ENCODE measurements at regions not wholly inside any gene's neighbourhood (a gene's known extent, or its start where the extent isn't known, plus 50 kb on each side); places are given as distances from the start of the nearest gene placed in this dataset.

DNA sequence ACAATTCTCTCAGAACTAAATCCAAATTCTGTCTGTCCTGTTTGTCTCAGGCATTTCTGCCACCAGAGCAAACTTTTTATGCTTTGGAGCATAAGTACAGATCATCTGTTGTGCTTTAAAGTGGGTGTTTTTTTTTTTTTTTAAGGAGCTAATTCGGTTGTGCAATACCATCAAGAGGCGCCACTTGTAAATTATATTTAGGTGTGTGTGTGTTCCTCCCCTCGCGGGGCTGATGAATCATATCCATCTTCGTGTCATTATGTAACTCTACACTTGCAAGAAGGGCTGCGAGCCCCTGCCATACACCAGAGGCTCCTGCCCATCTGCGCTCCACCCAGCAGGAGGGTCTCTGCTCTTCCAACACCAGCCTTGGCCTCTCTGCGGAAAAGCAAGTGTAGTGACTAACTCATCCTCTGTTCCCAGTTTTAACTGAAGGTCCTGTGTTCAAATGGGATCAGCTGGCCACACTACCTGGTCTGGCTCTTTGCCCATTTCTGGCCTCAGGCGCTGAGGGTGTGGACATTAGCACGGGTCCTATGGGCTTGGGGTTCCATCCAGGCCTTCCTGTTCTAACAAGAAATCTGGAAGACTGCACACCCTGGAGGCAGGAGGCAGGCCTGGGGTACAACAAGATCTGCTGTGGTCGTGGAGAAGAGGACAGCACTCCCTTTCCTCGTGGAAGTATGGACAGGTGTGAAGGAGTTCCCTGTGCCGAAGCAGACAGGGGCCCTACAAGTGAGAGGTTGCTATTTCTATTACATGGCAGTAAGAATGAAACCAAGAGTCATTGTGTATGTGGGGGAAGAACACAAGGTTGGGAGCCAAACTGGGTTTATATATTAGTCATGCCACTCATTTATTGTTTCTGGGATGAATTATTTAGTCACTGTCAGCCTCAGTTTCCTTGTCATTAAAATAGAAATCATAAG is 96.1 kb upstream of the MBNL2 start:
- Histone ChIP-seq H4K20me1 (ENCODE audit: low read depth, low read length) (no peaks in the 10 kb centered on the region), H3F3A (ENCODE audit: insufficient read depth) (no peaks in the 10 kb centered on the region), H3K79me2 (ENCODE audit: insufficient read depth, low read length) (no peaks in the 10 kb centered on the region), H3K4me2 (ENCODE audit: low read depth, low read length, poor library complexity, severe bottlenecking) (no peak overlapping the region), H3K9me2 (replicated peaks; ENCODE audit: insufficient read depth, low read length) (no peaks in the 10 kb centered on the region), H3K9ac (ENCODE audit: low read length) (no peak overlapping the region), H3K4me3 (ENCODE audit: insufficient read depth, low read length, poor library complexity, severe bottlenecking) (no peak overlapping the region), H3K27ac (ENCODE audit: low read depth, low read length) (no peak overlapping the region), H3K36me3 (ENCODE audit: low read length) (no peaks in the 10 kb centered on the region), H2AFZ (ENCODE audit: low read depth, low read length, severe bottlenecking) (no peak overlapping the region), H3K9me3 (ENCODE audit: insufficient read depth, low read length) (no peaks in the 10 kb centered on the region), H3K27me3 (ENCODE audit: low read length) (no peaks in the 10 kb centered on the region)
- TF ChIP-seq, protein P1, sequence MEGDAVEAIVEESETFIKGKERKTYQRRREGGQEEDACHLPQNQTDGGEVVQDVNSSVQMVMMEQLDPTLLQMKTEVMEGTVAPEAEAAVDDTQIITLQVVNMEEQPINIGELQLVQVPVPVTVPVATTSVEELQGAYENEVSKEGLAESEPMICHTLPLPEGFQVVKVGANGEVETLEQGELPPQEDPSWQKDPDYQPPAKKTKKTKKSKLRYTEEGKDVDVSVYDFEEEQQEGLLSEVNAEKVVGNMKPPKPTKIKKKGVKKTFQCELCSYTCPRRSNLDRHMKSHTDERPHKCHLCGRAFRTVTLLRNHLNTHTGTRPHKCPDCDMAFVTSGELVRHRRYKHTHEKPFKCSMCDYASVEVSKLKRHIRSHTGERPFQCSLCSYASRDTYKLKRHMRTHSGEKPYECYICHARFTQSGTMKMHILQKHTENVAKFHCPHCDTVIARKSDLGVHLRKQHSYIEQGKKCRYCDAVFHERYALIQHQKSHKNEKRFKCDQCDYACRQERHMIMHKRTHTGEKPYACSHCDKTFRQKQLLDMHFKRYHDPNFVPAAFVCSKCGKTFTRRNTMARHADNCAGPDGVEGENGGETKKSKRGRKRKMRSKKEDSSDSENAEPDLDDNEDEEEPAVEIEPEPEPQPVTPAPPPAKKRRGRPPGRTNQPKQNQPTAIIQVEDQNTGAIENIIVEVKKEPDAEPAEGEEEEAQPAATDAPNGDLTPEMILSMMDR (IDR thresholded peaks at IDR 0.05; ENCODE audit: insufficient read depth, low read length, poor library complexity, severe bottlenecking), result no peak
- no peak for TF ChIP-seq EZH2phosphoT487 (conservative IDR thresholded peaks at IDR 0.05; ENCODE audit: low read length)

DNA sequence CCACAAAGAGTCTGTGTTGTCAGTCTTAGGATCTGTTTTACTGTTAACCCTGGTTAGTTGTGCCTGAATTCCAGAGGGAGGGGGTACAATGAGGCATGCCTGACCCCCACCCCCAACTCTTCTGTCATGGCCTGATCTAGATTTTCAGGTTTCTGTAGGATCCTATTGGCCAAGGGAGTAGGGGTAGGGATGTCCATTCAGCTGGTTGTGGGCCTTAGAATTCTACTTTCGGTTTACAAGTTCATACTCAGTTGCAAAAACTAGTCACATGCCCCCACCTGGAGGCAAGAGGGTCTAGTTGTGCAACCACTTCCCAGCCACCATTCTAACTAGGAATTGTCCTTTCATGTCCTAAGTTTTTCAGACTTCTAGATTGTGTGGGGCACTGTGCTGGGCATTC is 94.3 kb upstream of the MBNL2 start:
- Histone ChIP-seq H3K4me3 (ENCODE audit: insufficient read depth, low read length, poor library complexity, severe bottlenecking) (no peak overlapping the region), H3K9ac (ENCODE audit: low read length) (no peak overlapping the region), H3F3A (ENCODE audit: insufficient read depth) (no peaks in the 10 kb centered on the region), H3K27ac (ENCODE audit: low read depth, low read length) (no peak overlapping the region), H3K4me2 (ENCODE audit: low read depth, low read length, poor library complexity, severe bottlenecking) (no peak overlapping the region), H2AFZ (ENCODE audit: low read depth, low read length, severe bottlenecking) (no peak overlapping the region), H3K9me3 (ENCODE audit: insufficient read depth, low read length) (no peaks in the 10 kb centered on the region), H4K20me1 (ENCODE audit: low read depth, low read length) (no peaks in the 10 kb centered on the region), H3K27me3 (ENCODE audit: low read length) (no peaks in the 10 kb centered on the region), H3K9me2 (replicated peaks; ENCODE audit: insufficient read depth, low read length) (no peaks in the 10 kb centered on the region), H3K36me3 (ENCODE audit: low read length) (no peaks in the 10 kb centered on the region), H3K79me2 (ENCODE audit: insufficient read depth, low read length) (no peaks in the 10 kb centered on the region)
- TF ChIP-seq, protein P1 (IDR thresholded peaks at IDR 0.05; ENCODE audit: insufficient read depth, low read length, poor library complexity, severe bottlenecking), result no peak
- TF ChIP-seq EZH2phosphoT487 (conservative IDR thresholded peaks at IDR 0.05; ENCODE audit: low read length), result no peak

DNA sequence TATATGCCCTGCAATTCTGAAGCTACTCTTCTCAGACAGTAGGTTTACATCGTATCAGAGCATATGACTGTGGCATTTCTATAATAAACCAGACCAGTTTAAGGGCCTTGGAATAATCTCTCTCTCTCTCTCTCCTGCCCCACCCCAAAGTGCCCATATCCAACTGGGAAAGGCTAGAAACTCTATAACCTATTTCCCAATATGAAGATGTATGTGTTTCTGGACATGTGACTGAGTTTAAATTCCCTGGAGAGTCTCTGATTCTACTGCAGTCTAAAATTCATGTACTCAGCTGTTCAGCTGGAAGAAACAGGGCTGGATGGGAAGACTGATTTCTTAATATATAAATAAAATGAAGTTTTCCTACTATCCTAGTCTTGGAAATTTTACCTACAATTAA is 91.9 kb upstream of the MBNL2 start:
- no peaks in the 10 kb centered on the region for H3K79me2 ChIP-seq (ENCODE audit: insufficient read depth, low read length)
- no peaks in the 10 kb centered on the region for H3F3A ChIP-seq (ENCODE audit: insufficient read depth)
- H2AFZ ChIP-seq (ENCODE audit: low read depth, low read length, severe bottlenecking), result no peak overlapping the region
- no peaks in the 10 kb centered on the region for H3K36me3 ChIP-seq (ENCODE audit: low read length)
- no peaks in the 10 kb centered on the region for H3K9me2 ChIP-seq (replicated peaks; ENCODE audit: insufficient read depth, low read length)
- TF ChIP-seq EZH2phosphoT487 (conservative IDR thresholded peaks at IDR 0.05; ENCODE audit: low read length), result no peak
- TF ChIP-seq, protein P1 (IDR thresholded peaks at IDR 0.05; ENCODE audit: insufficient read depth, low read length, poor library complexity, severe bottlenecking), result no peak
- no peak overlapping the region for H3K9ac ChIP-seq (ENCODE audit: low read length)
- H3K9me3 ChIP-seq (ENCODE audit: insufficient read depth, low read length), result no peaks in the 10 kb centered on the region
- no peaks in the 10 kb centered on the region for H4K20me1 ChIP-seq (ENCODE audit: low read depth, low read length)
- no peaks in the 10 kb centered on the region for H3K27me3 ChIP-seq (ENCODE audit: low read length)
- no peak overlapping the region for H3K27ac ChIP-seq (ENCODE audit: low read depth, low read length)
- H3K4me2 ChIP-seq (ENCODE audit: low read depth, low read length, poor library complexity, severe bottlenecking), result no peak overlapping the region
- no peak overlapping the region for H3K4me3 ChIP-seq (ENCODE audit: insufficient read depth, low read length, poor library complexity, severe bottlenecking)
